Common myeloid progenitor, CD34-positive (primary cell): ENCODE measurements at regions not wholly inside any gene's neighbourhood (a gene's known extent, or its start where the extent isn't known, plus 50 kb on each side); places are given as distances from the start of the nearest gene placed in this dataset.

Experiments used
- CTCF ChIA-PET: fragments of 350-600 bp; sonication (Branson Sonifier 250); formaldehyde crosslinking; loops from one replicate; lab custom pipeline; 2021; ENCODE audit warnings: antibody characterized with exemption; lab: Charles Lee
- POLR2A ChIA-PET: fragments of 350-600 bp; sonication (Branson Sonifier 250); formaldehyde crosslinking; loops from one replicate; lab custom pipeline; 2021; ENCODE audit warnings: antibody characterized with exemption; lab: Charles Lee
- DNase-seq, 3 donors: peaks; one replicate each; pipeline versions ENCODE4 v3.0.0 to v3.0.0-alpha.2; 2013
- H3K27ac ChIP-seq, 2 experiments: 1 replicate in 1 of 2; 2 replicates in 1 of 2; pipeline ENCODE4 v1.7.0; 2013; ENCODE audit warnings: inconsistent platforms in 2 of 2, low read length in 2 of 2, mild to moderate bottlenecking in 2 of 2, low read depth in 1 of 2, moderate library complexity in 1 of 2; ENCODE audit not compliant: severe bottlenecking in 2 of 2, insufficient read depth in 1 of 2, poor library complexity in 1 of 2
- H3K27me3 ChIP-seq, 5 experiments: replicated peaks in 2 of 5; 1 replicate in 3 of 5; 2 replicates in 2 of 5; pipeline versions ENCODE4 v1.6.1 to v1.7.0; 2013; ENCODE audit warnings: low read length in 4 of 5, mild to moderate bottlenecking in 2 of 5, moderate library complexity in 2 of 5, inconsistent platforms in 1 of 5; ENCODE audit not compliant: insufficient read depth in 5 of 5, control insufficient read depth in 4 of 5
- H3K36me3 ChIP-seq, 4 experiments: 1 replicate in 2 of 4; 2 replicates in 2 of 4; pipeline versions ENCODE4 v1.6.1 to v1.7.0; 2013; ENCODE audit warnings: low read length in 3 of 4, control low read depth in 1 of 4, mild to moderate bottlenecking in 1 of 4; ENCODE audit not compliant: control insufficient read depth in 4 of 4, insufficient read depth in 4 of 4
- H3K4me1 ChIP-seq, 4 experiments: 1 replicate in 3 of 4; 2 replicates in 1 of 4; pipeline versions ENCODE4 v1.6.1 to v1.7.1; 2013; ENCODE audit warnings: low read length in 3 of 4, mild to moderate bottlenecking in 3 of 4, control low read depth in 1 of 4, inconsistent platforms in 1 of 4, moderate library complexity in 1 of 4; ENCODE audit not compliant: control insufficient read depth in 4 of 4, insufficient read depth in 4 of 4; ENCODE audit errors: control extremely low read depth in 1 of 4
- H3K4me3 ChIP-seq, 7 experiments: 1 replicate in 4 of 7; 2 replicates in 3 of 7; pipeline versions ENCODE4 v1.5.1 to v1.7.0; 2013; ENCODE audit warnings: mild to moderate bottlenecking in 7 of 7, low read length in 6 of 7, moderate library complexity in 6 of 7, inconsistent platforms in 2 of 7, low read depth in 2 of 7, control low read depth in 1 of 7; ENCODE audit not compliant: insufficient read depth in 4 of 7, control insufficient read depth in 1 of 7; ENCODE audit errors: extremely low read depth in 1 of 7
- H3K9me3 ChIP-seq, 5 experiments: 1 replicate in 4 of 5; 2 replicates in 1 of 5; pipeline versions ENCODE4 v1.6.1 to v1.7.1; 2013; ENCODE audit warnings: low read length in 4 of 5, mild to moderate bottlenecking in 2 of 5, inconsistent platforms in 1 of 5, low read depth in 1 of 5, moderate library complexity in 1 of 5; ENCODE audit not compliant: control insufficient read depth in 4 of 5, insufficient read depth in 2 of 5; ENCODE audit errors: control extremely low read depth in 1 of 5
- WGBS: methylation state at CpG from one replicate; pipeline ENCODE4 v1.1.5; 2013; ENCODE audit not compliant: insufficient coverage; 5-methylcytosine and 5-hydroxymethylcytosine counted together

DNA sequence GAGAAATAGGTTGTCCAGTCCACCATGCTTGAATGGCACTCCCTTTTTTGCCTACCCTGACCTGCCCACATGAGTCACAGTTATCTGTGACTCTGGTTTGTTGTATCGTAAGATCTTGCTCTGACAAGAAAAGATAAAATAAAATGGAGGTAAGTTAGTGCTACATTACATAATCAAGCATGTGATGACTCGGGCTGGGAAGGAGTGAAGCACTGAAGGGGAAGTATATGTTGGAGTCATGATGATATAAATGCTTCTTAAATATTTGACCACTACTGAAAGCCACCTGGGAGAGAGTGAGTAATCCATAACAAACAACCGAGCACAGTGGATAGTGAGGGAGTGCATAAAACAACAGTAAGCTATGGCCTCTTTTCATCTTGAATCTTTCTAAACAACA lies 124.4 kb downstream of the SHOX2 start:
- POLR2A ChIA-PET: no interaction called here
- Histone ChIP-seq H3K9me3 (no peaks in the 10 kb centered on the region), H3K27me3 (peaks cover 0 to 2% (median 0%) of the 10 kb centered on the region in 5 experiments), H3K4me1 (no peaks in the 10 kb centered on the region), H3K36me3 (no peaks in the 10 kb centered on the region), H3K4me3 (no peak overlapping the region), H3K27ac (no peak overlapping the region)
- whole genome bisulfite sequencing: 100% methylated on average over 3 of the region's 3 CpGs
- no peak for DNase-seq
- CTCF ChIA-PET: no interaction called here

DNA sequence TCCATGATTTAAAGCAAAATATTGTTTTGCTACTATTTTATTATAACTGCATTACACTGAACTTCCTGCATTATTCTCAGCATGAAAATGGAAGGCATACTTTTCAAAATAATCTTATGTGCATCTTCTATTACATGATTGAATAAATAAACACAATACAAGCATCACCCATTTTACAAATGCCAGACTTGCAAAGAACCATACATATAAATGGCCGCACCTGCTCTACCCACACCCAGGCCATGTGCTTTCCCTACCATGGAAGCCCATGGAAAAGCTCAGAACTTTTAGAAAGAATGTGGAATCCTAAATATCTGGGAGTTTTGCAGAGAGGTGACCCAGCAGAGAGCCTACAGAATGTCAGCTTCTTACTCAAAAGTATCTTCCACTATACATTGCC lies 127.2 kb downstream of the SHOX2 start:
- ChIA-PET POLR2A (no interaction called here), CTCF (no interaction called here)
- Histone ChIP-seq H3K9me3 (no peaks in the 10 kb centered on the region), H3K4me3 (no peak overlapping the region), H3K36me3 (no peaks in the 10 kb centered on the region), H3K4me1 (no peaks in the 10 kb centered on the region), H3K27me3 (peaks cover 0 to 2% (median 0%) of the 10 kb centered on the region in 5 experiments), H3K27ac (no peak overlapping the region)
- WGBS: no CpG with 5 or more reads among the region's 1 CpG
- no peak for DNase-seq

GRCh38 chr3:157961665-157962064 lies 144.6 kb downstream of the SHOX2 start:
- WGBS: no CpG with 5 or more reads among the region's 2 CpGs
- CTCF ChIA-PET: no interaction called here

GRCh38 chr3:157958457-157958856 lies 147.8 kb downstream of the SHOX2 start:
- Histone ChIP-seq H3K4me1 (no peaks in the 10 kb centered on the region), H3K4me3 (no peak overlapping the region), H3K9me3 (peaks cover 0 to 2% (median 0%) of the 10 kb centered on the region in 5 experiments), H3K27me3 (peaks cover 0 to 3% (median 0%) of the 10 kb centered on the region in 5 experiments), H3K36me3 (no peaks in the 10 kb centered on the region), H3K27ac (no peak overlapping the region)
- ChIA-PET CTCF (no interaction called here), POLR2A (no interaction called here)
- DNase-seq: no peak
- 52% methylated on average over 10 of the region's 10 CpGs for WGBS

More at GRCh38 chr3:157961665-157962064, 144.6 kb downstream of the SHOX2 start:
- Histone ChIP-seq H3K9me3 (peaks cover 0 to 2% (median 0%) of the 10 kb centered on the region in 5 experiments), H3K4me1 (no peaks in the 10 kb centered on the region), H3K4me3 (no peak overlapping the region), H3K36me3 (no peaks in the 10 kb centered on the region), H3K27me3 (peaks cover 0 to 3% (median 0%) of the 10 kb centered on the region in 5 experiments), H3K27ac (no peak overlapping the region)
- POLR2A ChIA-PET: no interaction called here
- DNase-seq: no peak

DNA sequence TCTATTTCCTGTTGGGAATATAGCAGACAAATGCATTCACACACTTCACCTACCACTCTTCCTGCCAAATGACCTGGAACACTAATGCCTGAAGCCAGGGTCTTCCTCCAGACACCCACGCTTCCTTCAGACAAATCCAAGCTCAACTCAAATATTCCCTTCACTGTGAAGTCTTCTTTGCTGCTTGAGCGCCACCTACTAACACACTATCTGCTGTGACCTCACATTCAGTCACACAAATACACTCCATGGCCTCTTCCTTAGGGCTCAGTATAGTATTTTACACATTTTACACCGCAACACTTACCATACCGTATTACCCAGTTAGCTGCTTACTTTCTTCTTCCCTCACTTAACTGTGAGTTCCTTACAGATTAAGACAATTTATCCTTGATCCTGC lies 149.4 kb downstream of the SHOX2 start:
- ChIA-PET CTCF (interaction anchor here (0.6 kb wide), 1 partner anchor 45 kb away, joined by 3 read pairs; no protein-coding TSS in a partner anchor), POLR2A (no interaction called here)
- DNase-seq: no peak
- Histone ChIP-seq H3K27me3 (peaks cover 0 to 3% (median 0%) of the 10 kb centered on the region in 5 experiments), H3K4me3 (no peak overlapping the region), H3K36me3 (no peaks in the 10 kb centered on the region), H3K4me1 (no peaks in the 10 kb centered on the region), H3K9me3 (peaks cover 0 to 2% (median 0%) of the 10 kb centered on the region in 5 experiments), H3K27ac (no peak overlapping the region)
- 95% methylated on average over 4 of the region's 4 CpGs for WGBS

GRCh38 chr3:157956176-157956575 lies 150.0 kb downstream of the SHOX2 start:
- ChIA-PET POLR2A (no interaction called here), CTCF (interaction anchor here (0.6 kb wide), 1 partner anchor 44 kb away, joined by 3 read pairs; no protein-coding TSS in a partner anchor)
- no peaks in the 10 kb centered on the region for H3K36me3 ChIP-seq
- no peak for DNase-seq
- H3K4me1 ChIP-seq: no peaks in the 10 kb centered on the region
- peaks cover 0 to 3% (median 0%) of the 10 kb centered on the region in 5 experiments for H3K27me3 ChIP-seq
- no peak overlapping the region for H3K4me3 ChIP-seq
- WGBS: no CpG with 5 or more reads among the region's 4 CpGs
- H3K9me3 ChIP-seq: peaks cover 0 to 2% (median 0%) of the 10 kb centered on the region in 5 experiments
- H3K27ac ChIP-seq: no peak overlapping the region

- POLR2A ChIA-PET: no interaction called here
- CTCF ChIA-PET: no interaction called here
- 75% methylated on average over 1 of the region's 2 CpGs for WGBS
These were observed 152.7 kb downstream of the SHOX2 start for GRCh38 chr3:157953565-157953964.

More at GRCh38 chr3:157953565-157953964, 152.7 kb downstream of the SHOX2 start:
- Histone ChIP-seq H3K4me3 (no peak overlapping the region), H3K36me3 (no peaks in the 10 kb centered on the region), H3K27me3 (peaks cover 0 to 3% (median 0%) of the 10 kb centered on the region in 5 experiments), H3K27ac (no peak overlapping the region), H3K9me3 (peaks cover 0 to 2% (median 0%) of the 10 kb centered on the region in 5 experiments), H3K4me1 (no peaks in the 10 kb centered on the region)
- DNase-seq: no peak
